ENCODE measurements at regions not wholly inside any gene's neighbourhood (a gene's known extent, or its start where the extent isn't known, plus 50 kb on each side); places are given as distances from the start of the nearest gene placed in this dataset.

DNA sequence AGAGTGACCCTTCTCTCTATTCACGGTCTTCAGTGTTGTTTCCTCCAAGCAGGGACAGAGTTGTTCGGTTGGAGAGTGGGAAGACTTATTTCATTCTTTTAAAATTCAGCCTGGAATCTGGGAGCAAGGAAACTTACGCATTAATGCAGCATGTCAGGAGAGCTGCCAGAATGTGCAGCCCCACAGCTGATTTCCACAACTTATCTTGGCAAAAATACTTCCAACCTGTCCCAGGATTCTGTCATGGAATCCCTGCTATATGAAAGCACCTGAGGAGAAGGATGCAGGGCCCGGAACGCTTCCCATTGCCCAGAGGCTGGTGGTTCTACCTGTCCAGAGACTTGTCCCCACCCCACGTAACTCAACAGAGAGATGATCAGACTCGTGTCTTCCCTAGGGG lies 86.9 kb upstream of the MKI67 start:
- CTCF ChIA-PET, result interaction anchor here (1.2 to 3.4 kb wide), 2 partner anchors 418 to 1758 kb away, joined by 4 to 30 read pairs; no protein-coding TSS in a partner anchor
- TF ChIP-seq, protein P1, sequence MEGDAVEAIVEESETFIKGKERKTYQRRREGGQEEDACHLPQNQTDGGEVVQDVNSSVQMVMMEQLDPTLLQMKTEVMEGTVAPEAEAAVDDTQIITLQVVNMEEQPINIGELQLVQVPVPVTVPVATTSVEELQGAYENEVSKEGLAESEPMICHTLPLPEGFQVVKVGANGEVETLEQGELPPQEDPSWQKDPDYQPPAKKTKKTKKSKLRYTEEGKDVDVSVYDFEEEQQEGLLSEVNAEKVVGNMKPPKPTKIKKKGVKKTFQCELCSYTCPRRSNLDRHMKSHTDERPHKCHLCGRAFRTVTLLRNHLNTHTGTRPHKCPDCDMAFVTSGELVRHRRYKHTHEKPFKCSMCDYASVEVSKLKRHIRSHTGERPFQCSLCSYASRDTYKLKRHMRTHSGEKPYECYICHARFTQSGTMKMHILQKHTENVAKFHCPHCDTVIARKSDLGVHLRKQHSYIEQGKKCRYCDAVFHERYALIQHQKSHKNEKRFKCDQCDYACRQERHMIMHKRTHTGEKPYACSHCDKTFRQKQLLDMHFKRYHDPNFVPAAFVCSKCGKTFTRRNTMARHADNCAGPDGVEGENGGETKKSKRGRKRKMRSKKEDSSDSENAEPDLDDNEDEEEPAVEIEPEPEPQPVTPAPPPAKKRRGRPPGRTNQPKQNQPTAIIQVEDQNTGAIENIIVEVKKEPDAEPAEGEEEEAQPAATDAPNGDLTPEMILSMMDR (IDR thresholded peaks at IDR 0.05; ENCODE audit: low read depth, low read length), result no peak
- DNase-seq (ENCODE audit: low read depth, low spot score), result no peak
- H3K4me3 ChIP-seq (ENCODE audit: low read depth, low read length), result no peak overlapping the region
- H3K27me3 ChIP-seq (ENCODE audit: control insufficient read depth, insufficient read depth, low read length), result no peaks in the 10 kb centered on the region
- no peak overlapping the region for H3K27ac ChIP-seq (ENCODE audit: low read depth, low read length)
- POLR2A ChIA-PET, result no interaction called here
- peaks cover 23% of the 10 kb centered on the region; the same call in 1 of the 2 replicates for H3K9me3 ChIP-seq (ENCODE audit: control insufficient read depth, insufficient read depth, low read length)

DNA sequence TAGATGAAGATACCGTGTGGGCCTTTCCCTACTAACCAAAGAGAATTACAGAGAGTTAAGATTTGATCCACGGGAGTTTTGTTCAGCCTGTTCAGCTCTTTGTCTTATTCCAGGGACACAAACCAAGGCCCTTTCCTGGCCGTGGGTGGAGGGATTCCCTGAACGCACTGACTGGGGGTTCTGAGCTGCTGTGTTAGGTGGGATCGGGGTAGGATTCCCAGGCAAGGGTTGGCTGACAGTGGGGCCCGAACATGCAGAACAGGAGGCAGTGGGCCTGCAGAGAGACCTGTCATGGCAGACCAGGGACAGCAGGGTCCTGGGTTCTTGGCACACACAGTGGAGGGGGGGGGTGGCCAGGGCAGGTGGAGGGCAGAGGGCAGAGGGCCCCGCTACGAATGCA lies 89.5 kb upstream of the MKI67 start:
- DNase-seq (ENCODE audit: low read depth, low spot score), result no peak
- TF ChIP-seq, protein P1 (IDR thresholded peaks at IDR 0.05; ENCODE audit: low read depth, low read length), result no peak
- CTCF ChIA-PET, result no interaction called here
- POLR2A ChIA-PET, result no interaction called here
- no peak overlapping the region for H3K27ac ChIP-seq (ENCODE audit: low read depth, low read length)
- H3K9me3 ChIP-seq (ENCODE audit: control insufficient read depth, insufficient read depth, low read length), result peaks cover 18% of the 10 kb centered on the region; the same call in 1 of the 2 replicates
- no peak overlapping the region for H3K4me3 ChIP-seq (ENCODE audit: low read depth, low read length)
- H3K27me3 ChIP-seq (ENCODE audit: control insufficient read depth, insufficient read depth, low read length), result no peaks in the 10 kb centered on the region

DNA sequence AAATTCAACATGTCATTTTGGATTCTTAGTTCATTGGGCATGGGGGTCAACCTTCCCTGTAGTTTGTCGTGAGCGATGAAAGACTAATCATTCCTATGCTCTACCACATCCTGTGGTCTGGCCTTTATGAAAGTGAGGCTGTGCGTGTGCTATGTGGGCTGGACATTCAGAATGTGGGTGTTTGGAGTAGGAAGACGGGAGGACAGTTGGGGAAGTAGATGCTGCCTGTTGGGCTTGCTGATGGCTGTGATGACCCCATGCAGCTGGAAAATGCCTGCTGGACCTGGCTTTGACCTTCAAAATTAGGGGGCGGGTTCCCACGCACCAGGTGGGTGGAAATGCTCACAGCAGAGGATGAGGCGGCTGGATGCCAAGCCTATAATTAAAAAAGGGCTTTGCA lies 90.9 kb upstream of the MKI67 start:
- no peak overlapping the region for H3K27ac ChIP-seq (ENCODE audit: low read depth, low read length)
- DNase-seq (ENCODE audit: low read depth, low spot score), result no peak
- H3K9me3 ChIP-seq (ENCODE audit: control insufficient read depth, insufficient read depth, low read length), result peaks cover 20% of the 10 kb centered on the region
- ChIA-PET POLR2A (no interaction called here), CTCF (no interaction called here)
- H3K27me3 ChIP-seq (ENCODE audit: control insufficient read depth, insufficient read depth, low read length), result no peaks in the 10 kb centered on the region
- TF ChIP-seq, protein P1 (IDR thresholded peaks at IDR 0.05; ENCODE audit: low read depth, low read length), result no peak
- H3K4me3 ChIP-seq (ENCODE audit: low read depth, low read length), result no peak overlapping the region

DNA sequence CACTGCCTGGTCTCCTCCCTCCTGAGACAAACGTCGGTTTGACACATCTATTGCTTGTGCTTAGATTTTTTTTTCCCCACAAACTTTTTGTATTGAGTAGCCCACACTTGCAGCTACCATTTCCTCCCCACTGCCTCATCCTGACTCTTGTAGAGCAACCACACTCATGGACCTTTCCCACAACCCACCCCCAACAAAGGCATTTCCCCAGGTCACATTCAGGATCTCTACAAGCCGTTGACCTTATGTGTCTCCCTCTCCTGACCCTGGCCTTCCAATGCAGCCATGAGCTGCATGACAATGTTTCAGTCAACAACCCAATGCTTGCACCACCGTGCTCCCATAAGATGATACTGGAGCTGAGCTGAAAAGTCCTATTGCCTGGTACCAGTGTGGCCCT lies 91.9 kb upstream of the MKI67 start:
- no peak overlapping the region for H3K4me3 ChIP-seq (ENCODE audit: low read depth, low read length)
- peaks cover 23% of the 10 kb centered on the region for H3K9me3 ChIP-seq (ENCODE audit: control insufficient read depth, insufficient read depth, low read length)
- POLR2A ChIA-PET, result no interaction called here
- CTCF ChIA-PET, result no interaction called here
- H3K27ac ChIP-seq (ENCODE audit: low read depth, low read length), result no peak overlapping the region
- TF ChIP-seq, protein P1 (IDR thresholded peaks at IDR 0.05; ENCODE audit: low read depth, low read length), result no peak
- H3K27me3 ChIP-seq (ENCODE audit: control insufficient read depth, insufficient read depth, low read length), result no peaks in the 10 kb centered on the region
- no peak for DNase-seq (ENCODE audit: low read depth, low spot score)

DNA sequence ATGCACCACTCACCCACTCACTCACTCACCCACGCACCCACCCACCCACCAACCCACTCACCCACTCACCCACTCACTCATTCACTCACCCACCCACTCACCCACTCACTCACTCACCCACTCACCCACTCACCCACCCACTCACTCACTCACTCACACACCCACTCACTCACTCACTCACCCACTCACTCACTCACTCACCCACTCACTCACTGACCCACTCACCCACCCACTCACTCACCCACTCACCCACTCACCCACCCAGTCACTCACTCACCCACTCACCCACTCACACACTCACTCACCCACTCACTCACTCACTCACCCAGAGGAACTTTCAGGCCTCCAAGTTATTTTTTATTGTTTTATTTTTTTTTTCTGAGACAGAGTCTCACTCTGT lies 93.1 kb upstream of the MKI67 start:
- Histone ChIP-seq H3K4me3 (ENCODE audit: low read depth, low read length) (no peak overlapping the region), H3K9me3 (ENCODE audit: control insufficient read depth, insufficient read depth, low read length) (peaks cover 23% of the 10 kb centered on the region), H3K27ac (ENCODE audit: low read depth, low read length) (no peak overlapping the region), H3K27me3 (ENCODE audit: control insufficient read depth, insufficient read depth, low read length) (no peaks in the 10 kb centered on the region)
- no peak for DNase-seq (ENCODE audit: low read depth, low spot score)
- TF ChIP-seq, protein P1 (IDR thresholded peaks at IDR 0.05; ENCODE audit: low read depth, low read length), result no peak
- CTCF ChIA-PET, result no interaction called here
- POLR2A ChIA-PET, result no interaction called here
